Coronary artery (tissue), 2 donors: ENCODE measurements at regions not wholly inside any gene's neighbourhood (a gene's known extent, or its start where the extent isn't known, plus 50 kb on each side); places are given as distances from the start of the nearest gene placed in this dataset.
"Not testable (repeated sequence)": the region's sequence is repeated elsewhere in the genome, so short reads cannot be mapped to it uniquely, and the experiment has no call there.

Source experiments
- DNase-seq: peaks from one replicate; pipeline ENCODE4 v3.0.0-alpha.2; 2017; ENCODE audit warnings: low spot score
- H3K27ac ChIP-seq, 2 donors: fragments of 200-600 bp; sonication (generic); one replicate each; pipeline ENCODE4 v1.5.1; 2016 to 2019
- H3K4me3 ChIP-seq: fragments of 200-600 bp; sonication (generic); 2 replicates; pipeline ENCODE4 v1.5.1; 2016; ENCODE audit warnings: mild to moderate bottlenecking, moderate library complexity
- TF ChIP-seq, protein P1 (sequence below): fragments of 200-600 bp; sonication (generic); IDR thresholded peaks from one replicate; pipeline ENCODE4 v1.5.1; 2019; ENCODE audit warnings: antibody characterized with exemption

GRCh38 chr13:50747737-50748350 is 95.6 kb downstream of the DLEU7 start:
- no peak for DNase-seq
- TF ChIP-seq, protein P1, sequence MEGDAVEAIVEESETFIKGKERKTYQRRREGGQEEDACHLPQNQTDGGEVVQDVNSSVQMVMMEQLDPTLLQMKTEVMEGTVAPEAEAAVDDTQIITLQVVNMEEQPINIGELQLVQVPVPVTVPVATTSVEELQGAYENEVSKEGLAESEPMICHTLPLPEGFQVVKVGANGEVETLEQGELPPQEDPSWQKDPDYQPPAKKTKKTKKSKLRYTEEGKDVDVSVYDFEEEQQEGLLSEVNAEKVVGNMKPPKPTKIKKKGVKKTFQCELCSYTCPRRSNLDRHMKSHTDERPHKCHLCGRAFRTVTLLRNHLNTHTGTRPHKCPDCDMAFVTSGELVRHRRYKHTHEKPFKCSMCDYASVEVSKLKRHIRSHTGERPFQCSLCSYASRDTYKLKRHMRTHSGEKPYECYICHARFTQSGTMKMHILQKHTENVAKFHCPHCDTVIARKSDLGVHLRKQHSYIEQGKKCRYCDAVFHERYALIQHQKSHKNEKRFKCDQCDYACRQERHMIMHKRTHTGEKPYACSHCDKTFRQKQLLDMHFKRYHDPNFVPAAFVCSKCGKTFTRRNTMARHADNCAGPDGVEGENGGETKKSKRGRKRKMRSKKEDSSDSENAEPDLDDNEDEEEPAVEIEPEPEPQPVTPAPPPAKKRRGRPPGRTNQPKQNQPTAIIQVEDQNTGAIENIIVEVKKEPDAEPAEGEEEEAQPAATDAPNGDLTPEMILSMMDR: no peak
- Histone ChIP-seq H3K27ac (no peak overlapping the region), H3K4me3 (no peak overlapping the region)

- not testable (repeated sequence) for H3K4me3 ChIP-seq, DNase-seq, H3K27ac ChIP-seq
Measured at GRCh38 chr13:50753221-50753620, 90.3 kb downstream of the DLEU7 start.

- not testable (repeated sequence) for H3K27ac ChIP-seq, H3K4me3 ChIP-seq, DNase-seq
Measured at GRCh38 chr13:50755862-50756685, 87.4 kb downstream of the DLEU7 start.

GRCh38 chr13:50757008-50757407 is 86.5 kb downstream of the DLEU7 start:
- no peak overlapping the region for H3K4me3 ChIP-seq
- DNase-seq: no peak
- no peak overlapping the region for H3K27ac ChIP-seq
- TF ChIP-seq, protein P1: no peak

DNA sequence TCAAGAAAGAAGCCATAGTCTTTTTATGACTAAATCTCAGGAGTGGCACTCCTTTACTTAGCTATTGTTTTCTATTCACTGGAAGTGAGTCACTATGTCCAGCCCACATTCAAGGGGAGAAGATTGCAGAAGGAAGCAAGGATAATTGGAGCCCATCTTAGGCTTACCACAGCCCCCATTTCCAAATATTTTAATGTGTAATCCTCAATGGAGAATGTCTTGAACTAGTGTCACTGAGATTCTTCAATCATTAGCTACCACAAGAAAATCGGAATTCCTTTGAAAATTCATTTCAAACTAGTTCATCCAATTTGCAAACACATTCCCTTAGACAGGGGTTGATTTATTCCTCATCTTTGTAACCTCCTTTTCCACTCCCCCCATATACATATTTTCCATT is 84.7 kb downstream of the DLEU7 start:
- H3K4me3 ChIP-seq: no peak overlapping the region
- TF ChIP-seq, protein P1: no peak
- DNase-seq: no peak
- no peak overlapping the region for H3K27ac ChIP-seq

DNA sequence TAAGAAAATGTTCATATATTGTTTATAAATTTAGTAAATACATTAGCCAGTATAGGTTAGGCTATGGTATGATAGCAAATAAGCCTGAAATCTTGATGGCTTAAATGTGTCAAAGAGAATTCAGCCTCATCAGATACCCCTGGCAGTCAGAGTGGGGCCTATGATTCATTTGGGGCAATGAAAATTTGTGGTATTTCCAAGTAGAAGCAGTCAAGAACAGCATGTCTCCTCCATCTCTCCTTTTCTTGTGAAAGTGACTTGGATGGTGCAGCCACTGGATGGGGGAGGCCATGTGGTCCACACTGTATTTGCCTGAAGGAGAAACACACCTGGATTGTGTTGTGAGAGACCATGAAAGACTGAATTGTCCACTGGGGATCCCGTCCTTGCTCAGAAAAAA is 82.7 kb downstream of the DLEU7 start:
- no peak overlapping the region for H3K4me3 ChIP-seq
- DNase-seq: no peak
- TF ChIP-seq, protein P1: no peak
- no peak overlapping the region for H3K27ac ChIP-seq

DNA sequence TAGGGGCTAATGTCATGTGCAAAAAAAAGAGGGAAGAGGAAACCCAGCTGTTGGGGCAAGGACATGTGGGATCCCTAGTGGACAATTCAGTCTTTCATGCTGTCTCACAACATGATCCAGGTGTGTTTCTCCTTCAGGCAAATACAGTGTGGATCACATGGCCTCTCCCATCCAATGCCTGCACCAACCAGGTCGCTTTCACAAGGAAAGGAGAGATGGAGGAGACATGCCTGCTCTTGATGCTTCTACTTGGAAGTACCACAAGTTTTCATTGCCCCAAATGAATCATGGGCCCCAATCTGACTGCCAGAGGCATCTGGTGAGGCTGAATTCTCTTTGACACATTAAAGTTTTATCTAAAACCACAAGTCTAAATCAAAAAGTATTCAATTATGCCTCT is 82.1 kb downstream of the DLEU7 start:
- no peak for DNase-seq
- TF ChIP-seq, protein P1: no peak
- Histone ChIP-seq H3K4me3 (no peak overlapping the region), H3K27ac (no peak overlapping the region)

DNA sequence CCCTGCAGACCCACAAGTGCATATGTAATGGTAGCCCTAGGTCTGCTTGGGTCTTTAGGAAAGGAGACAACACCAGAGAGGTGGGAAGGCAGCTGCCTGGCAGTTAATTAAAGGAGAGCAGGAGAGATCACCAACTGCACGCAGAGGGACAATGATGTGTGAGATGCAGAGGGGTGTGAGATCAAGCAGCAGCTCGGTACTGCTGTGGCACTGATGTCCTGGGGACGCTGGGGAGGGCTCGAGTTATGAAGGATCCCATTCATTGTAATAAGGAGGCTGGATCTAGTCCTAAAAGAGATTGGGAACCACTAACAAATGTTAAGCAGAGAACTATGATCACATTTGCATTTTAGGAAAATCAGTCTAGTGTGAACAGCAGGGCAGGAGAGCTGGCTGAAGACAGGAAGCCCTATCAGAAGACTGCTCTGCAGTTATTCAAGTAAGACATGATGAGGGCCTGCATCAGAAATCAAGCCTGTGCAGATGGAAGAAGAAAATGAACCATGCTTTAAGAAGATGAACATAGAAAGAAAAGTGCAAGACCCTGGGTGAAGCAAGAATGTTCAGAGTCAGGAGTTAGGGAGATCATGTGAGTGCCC is 80.4 kb downstream of the DLEU7 start:
- Histone ChIP-seq H3K4me3 (no peak overlapping the region), H3K27ac (no peak overlapping the region)
- TF ChIP-seq, protein P1: no peak
- no peak for DNase-seq
